Stimulated activated CD4-positive, alpha-beta T cell treated with anti-CD3 and anti-CD28 coated beads, Interleukin-1b, Interleukin-23, amount 100 ng/mL, for 4 hours (primary cell): ENCODE measurements at regions not wholly inside any gene's neighbourhood (a gene's known extent, or its start where the extent isn't known, plus 50 kb on each side); places are given as distances from the start of the nearest gene placed in this dataset.

Source experiments
- DNase-seq, 2 donors: peaks; one replicate each; pipeline ENCODE4 v3.0.0-alpha.2; 2020; ENCODE audit warnings: low read depth in 2 of 2

- DNase-seq: no peak
Observed at GRCh38 chr18:42623935-42624334, 491.6 kb downstream of the RIT2 start.

GRCh38 chr18:42632801-42633200, 482.7 kb downstream of the RIT2 start:
- DNase-seq: no peak

- no peak for DNase-seq
Observed at GRCh38 chr18:42635378-42636048, 480.0 kb downstream of the RIT2 start.

- DNase-seq: no peak
Observed at GRCh38 chr18:42636309-42636708, 479.2 kb downstream of the RIT2 start.

GRCh38 chr18:42640160-42640559, 475.3 kb downstream of the RIT2 start:
- DNase-seq: no peak

- no peak for DNase-seq
Observed at GRCh38 chr18:42641996-42642395, 473.5 kb downstream of the RIT2 start.

- no peak for DNase-seq
Observed at GRCh38 chr18:42644729-42645131, 470.8 kb downstream of the RIT2 start.

GRCh38 chr18:42649331-42650035, 466.0 kb downstream of the RIT2 start:
- no peak for DNase-seq

- no peak for DNase-seq
Observed at GRCh38 chr18:42654556-42654955, 460.9 kb downstream of the RIT2 start.

- DNase-seq: no peak
Observed at GRCh38 chr18:42657551-42657950, 457.9 kb downstream of the RIT2 start.

GRCh38 chr18:42658171-42658570, 457.3 kb downstream of the RIT2 start:
- DNase-seq: no peak

GRCh38 chr18:42659187-42659586, 456.3 kb downstream of the RIT2 start:
- no peak for DNase-seq

GRCh38 chr18:42670860-42671259, 444.6 kb downstream of the RIT2 start:
- no peak for DNase-seq

GRCh38 chr18:42675810-42676209, 439.7 kb downstream of the RIT2 start:
- no peak for DNase-seq

GRCh38 chr18:42683094-42683493, 432.4 kb downstream of the RIT2 start:
- no peak for DNase-seq

GRCh38 chr18:42689310-42689709, 426.2 kb downstream of the RIT2 start:
- no peak for DNase-seq
